ENCODE measurements at regions not wholly inside any gene's neighbourhood (a gene's known extent, or its start where the extent isn't known, plus 50 kb on each side); places are given as distances from the start of the nearest gene placed in this dataset.

DNA sequence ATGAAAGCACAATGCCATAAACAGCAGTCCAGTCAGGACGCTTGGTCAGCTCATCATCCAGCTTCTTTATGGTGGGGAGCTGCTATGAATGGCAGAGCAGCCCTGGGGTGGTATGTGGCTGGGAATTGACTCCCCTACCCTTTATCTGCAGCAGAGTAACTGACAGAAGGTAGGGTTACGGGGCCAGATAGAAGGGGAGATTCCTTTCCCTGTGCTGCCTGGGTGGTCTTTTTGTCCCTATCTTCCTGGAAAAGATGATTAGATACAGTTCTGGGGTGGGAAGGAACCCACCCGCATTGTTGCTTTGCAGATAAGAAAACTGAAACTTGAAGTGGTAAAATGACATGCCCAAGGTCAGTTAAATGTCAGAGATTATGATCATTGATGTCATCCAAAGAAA is 405.5 kb downstream of the ARHGEF28 start:
- CTCF ChIA-PET = no interaction called here
- BruUV-seq (replicated peaks) = no TSS peak
- intact Hi-C loops (cut with micrococcal nuclease; ENCODE audit: unreplicated experiment) = loop anchor here (5.0 kb wide), 1 partner anchor 119 kb away; no protein-coding TSS in a partner anchor

DNA sequence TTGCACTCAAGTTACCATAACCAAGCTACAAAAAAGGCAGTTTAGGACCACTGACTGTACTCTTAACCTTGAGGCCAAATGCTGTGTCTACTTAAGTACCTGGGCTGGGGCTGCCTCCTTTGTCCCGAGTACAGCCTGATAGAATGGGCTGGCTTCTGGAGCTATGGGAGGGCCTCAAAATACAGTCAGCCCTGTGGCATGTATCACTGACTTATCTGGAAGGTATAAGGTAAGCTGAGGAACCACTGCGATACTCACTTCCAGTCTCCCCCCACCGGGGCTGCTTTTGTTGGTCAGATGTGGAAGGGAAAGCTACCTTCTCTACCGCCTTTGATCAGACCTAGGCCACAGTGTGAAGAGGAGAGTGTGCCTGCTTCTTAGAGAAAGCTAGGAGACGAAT is 404.8 kb downstream of the ARHGEF28 start:
- Histone ChIP-seq H3K4me3 (ENCODE audit: low read depth, low read length, poor library complexity, severe bottlenecking) (no peak overlapping the region), H3K27me3 (replicated peaks; ENCODE audit: insufficient read depth, low read depth, low read length, poor library complexity) (peaks cover 92% of the 10 kb centered on the region), H3K9me3 (ENCODE audit: low read depth, low read length, poor library complexity, severe bottlenecking) (no peaks in the 10 kb centered on the region), H3K27ac (ENCODE audit: low read depth, low read length, poor library complexity, severe bottlenecking) (no peak overlapping the region), H3K36me3 (ENCODE audit: insufficient read depth, low read length, poor library complexity, severe bottlenecking) (no peaks in the 10 kb centered on the region), H3K4me1 (ENCODE audit: insufficient read depth, low read length, poor library complexity, severe bottlenecking) (peaks cover 5% of the 10 kb centered on the region)
- POLR2A ChIA-PET (ENCODE audit: low non-redundant PET) = no interaction called here
- CTCF ChIA-PET = no interaction called here
- TF ChIP-seq, protein P1, sequence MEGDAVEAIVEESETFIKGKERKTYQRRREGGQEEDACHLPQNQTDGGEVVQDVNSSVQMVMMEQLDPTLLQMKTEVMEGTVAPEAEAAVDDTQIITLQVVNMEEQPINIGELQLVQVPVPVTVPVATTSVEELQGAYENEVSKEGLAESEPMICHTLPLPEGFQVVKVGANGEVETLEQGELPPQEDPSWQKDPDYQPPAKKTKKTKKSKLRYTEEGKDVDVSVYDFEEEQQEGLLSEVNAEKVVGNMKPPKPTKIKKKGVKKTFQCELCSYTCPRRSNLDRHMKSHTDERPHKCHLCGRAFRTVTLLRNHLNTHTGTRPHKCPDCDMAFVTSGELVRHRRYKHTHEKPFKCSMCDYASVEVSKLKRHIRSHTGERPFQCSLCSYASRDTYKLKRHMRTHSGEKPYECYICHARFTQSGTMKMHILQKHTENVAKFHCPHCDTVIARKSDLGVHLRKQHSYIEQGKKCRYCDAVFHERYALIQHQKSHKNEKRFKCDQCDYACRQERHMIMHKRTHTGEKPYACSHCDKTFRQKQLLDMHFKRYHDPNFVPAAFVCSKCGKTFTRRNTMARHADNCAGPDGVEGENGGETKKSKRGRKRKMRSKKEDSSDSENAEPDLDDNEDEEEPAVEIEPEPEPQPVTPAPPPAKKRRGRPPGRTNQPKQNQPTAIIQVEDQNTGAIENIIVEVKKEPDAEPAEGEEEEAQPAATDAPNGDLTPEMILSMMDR (conservative IDR thresholded peaks at IDR 0.05; ENCODE audit: low read depth, low read length) = no peak
- TF ChIP-seq EZH2 (IDR thresholded peaks at IDR 0.05; ENCODE audit: borderline replicate concordance, low read depth, low read length, poor library complexity, severe bottlenecking) = no peak
- intact Hi-C loops (cut with micrococcal nuclease; ENCODE audit: unreplicated experiment) = loop anchor here (5.0 kb wide), 1 partner anchor 119 kb away; no protein-coding TSS in a partner anchor
- no peak for DNase-seq (ENCODE audit: low spot score)
- BruUV-seq (replicated peaks) = no TSS peak

More for the DNA sequence above, 405.5 kb downstream of the ARHGEF28 start:
- no peak for TF ChIP-seq EZH2 (IDR thresholded peaks at IDR 0.05; ENCODE audit: borderline replicate concordance, low read depth, low read length, poor library complexity, severe bottlenecking)
- TF ChIP-seq, protein P1 (conservative IDR thresholded peaks at IDR 0.05; ENCODE audit: low read depth, low read length) = no peak
- no peak for DNase-seq (ENCODE audit: low spot score)
- POLR2A ChIA-PET (ENCODE audit: low non-redundant PET) = no interaction called here
- Histone ChIP-seq H3K4me1 (ENCODE audit: insufficient read depth, low read length, poor library complexity, severe bottlenecking) (peaks cover 5% of the 10 kb centered on the region), H3K9me3 (ENCODE audit: low read depth, low read length, poor library complexity, severe bottlenecking) (no peaks in the 10 kb centered on the region), H3K36me3 (ENCODE audit: insufficient read depth, low read length, poor library complexity, severe bottlenecking) (no peaks in the 10 kb centered on the region), H3K27me3 (replicated peaks; ENCODE audit: insufficient read depth, low read depth, low read length, poor library complexity) (peaks cover 92% of the 10 kb centered on the region), H3K4me3 (ENCODE audit: low read depth, low read length, poor library complexity, severe bottlenecking) (no peak overlapping the region), H3K27ac (ENCODE audit: low read depth, low read length, poor library complexity, severe bottlenecking) (no peak overlapping the region)

DNA sequence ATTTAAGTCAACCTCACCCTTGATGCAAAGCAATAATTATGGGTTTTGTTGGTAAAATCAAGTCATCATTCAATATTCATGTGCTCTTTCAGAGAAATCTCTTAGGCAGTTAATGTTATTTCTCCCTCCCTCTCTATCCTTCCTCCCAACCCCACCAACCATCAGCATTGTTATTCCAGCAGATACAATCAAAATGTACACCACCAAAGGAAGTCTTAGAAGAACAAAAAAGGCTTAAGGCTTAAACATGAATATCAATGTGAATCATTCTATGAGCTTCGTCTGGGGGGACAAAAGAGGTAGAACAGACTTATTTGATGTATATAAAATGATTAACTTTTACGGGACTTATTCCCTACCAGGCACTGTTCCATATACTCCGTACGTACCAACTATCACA is 404.4 kb downstream of the ARHGEF28 start:
- no peak for TF ChIP-seq EZH2 (IDR thresholded peaks at IDR 0.05; ENCODE audit: borderline replicate concordance, low read depth, low read length, poor library complexity, severe bottlenecking)
- TF ChIP-seq, protein P1 (conservative IDR thresholded peaks at IDR 0.05; ENCODE audit: low read depth, low read length) = no peak
- H3K36me3 ChIP-seq (ENCODE audit: insufficient read depth, low read length, poor library complexity, severe bottlenecking) = no peaks in the 10 kb centered on the region
- POLR2A ChIA-PET (ENCODE audit: low non-redundant PET) = no interaction called here
- peaks cover 92% of the 10 kb centered on the region for H3K27me3 ChIP-seq (replicated peaks; ENCODE audit: insufficient read depth, low read depth, low read length, poor library complexity)
- no peak for DNase-seq (ENCODE audit: low spot score)
- no peak overlapping the region for H3K4me3 ChIP-seq (ENCODE audit: low read depth, low read length, poor library complexity, severe bottlenecking)
- intact Hi-C loops (cut with micrococcal nuclease; ENCODE audit: unreplicated experiment) = loop anchor here (5.0 kb wide), 1 partner anchor 118 kb away; no protein-coding TSS in a partner anchor
- H3K9me3 ChIP-seq (ENCODE audit: low read depth, low read length, poor library complexity, severe bottlenecking) = no peaks in the 10 kb centered on the region
- no TSS peak for BruUV-seq (replicated peaks)
- peaks cover 5% of the 10 kb centered on the region for H3K4me1 ChIP-seq (ENCODE audit: insufficient read depth, low read length, poor library complexity, severe bottlenecking)
- CTCF ChIA-PET = no interaction called here
- no peak overlapping the region for H3K27ac ChIP-seq (ENCODE audit: low read depth, low read length, poor library complexity, severe bottlenecking)
